ENCODE measurements at regions not wholly inside any gene's neighbourhood (a gene's known extent, or its start where the extent isn't known, plus 50 kb on each side); places are given as distances from the start of the nearest gene placed in this dataset.

GRCh38 chr21:15483138-15483780 lies 246.5 kb upstream of the USP25 start (continued):
- no peak for TF ChIP-seq KMT2B (CRISPR knock-in tag; IDR thresholded peaks at IDR 0.05)
- no peak for TF ChIP-seq POLR2AphosphoS2 (IDR thresholded peaks at IDR 0.05; ENCODE audit: low read depth, low read length)
- no peak for TF ChIP-seq GPN1 (CRISPR knock-in tag; IDR thresholded peaks at IDR 0.05; ENCODE audit: borderline replicate concordance)
- no peak for TF ChIP-seq TFDP1 (CRISPR knock-in tag; IDR thresholded peaks at IDR 0.05; ENCODE audit: borderline replicate concordance)
- TF ChIP-seq SAP130 (CRISPR knock-in tag; IDR thresholded peaks at IDR 0.05; ENCODE audit: low read depth): 0 out of 2 replicates have a peak, but pooled peaks have one; percentile 60
- TF ChIP-seq, protein P1, sequence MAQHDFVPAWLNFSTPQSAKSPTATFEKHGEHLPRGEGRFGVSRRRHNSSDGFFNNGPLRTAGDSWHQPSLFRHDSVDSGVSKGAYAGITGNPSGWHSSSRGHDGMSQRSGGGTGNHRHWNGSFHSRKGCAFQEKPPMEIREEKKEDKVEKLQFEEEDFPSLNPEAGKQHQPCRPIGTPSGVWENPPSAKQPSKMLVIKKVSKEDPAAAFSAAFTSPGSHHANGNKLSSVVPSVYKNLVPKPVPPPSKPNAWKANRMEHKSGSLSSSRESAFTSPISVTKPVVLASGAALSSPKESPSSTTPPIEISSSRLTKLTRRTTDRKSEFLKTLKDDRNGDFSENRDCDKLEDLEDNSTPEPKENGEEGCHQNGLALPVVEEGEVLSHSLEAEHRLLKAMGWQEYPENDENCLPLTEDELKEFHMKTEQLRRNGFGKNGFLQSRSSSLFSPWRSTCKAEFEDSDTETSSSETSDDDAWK (CRISPR knock-in tag; IDR thresholded peaks at IDR 0.05): no peak
- TF ChIP-seq ZNF564 (CRISPR knock-in tag; IDR thresholded peaks at IDR 0.05): no peak
- TF ChIP-seq SUZ12 (IDR thresholded peaks at IDR 0.05; ENCODE audit: low read depth, low read length): no peak
- TF ChIP-seq ZNF567 (CRISPR knock-in tag; IDR thresholded peaks at IDR 0.05; ENCODE audit: borderline replicate concordance): no peak
- no peak for TF ChIP-seq ZMAT5 (CRISPR knock-in tag; IDR thresholded peaks at IDR 0.05; ENCODE audit: borderline replicate concordance, low read depth)
- TF ChIP-seq RFX3 (CRISPR knock-in tag; IDR thresholded peaks at IDR 0.05): no peak
- no peak for TF ChIP-seq SNAI1 (CRISPR knock-in tag; IDR thresholded peaks at IDR 0.05; ENCODE audit: borderline replicate concordance)
- TF ChIP-seq MED1 (CRISPR knock-in tag; IDR thresholded peaks at IDR 0.05): peak; percentile 59
- TF ChIP-seq PITX1 (CRISPR knock-in tag; IDR thresholded peaks at IDR 0.05): 0 out of 2 replicates have a peak, but pooled peaks have one; percentile 29
- TF ChIP-seq ZBTB1 (CRISPR knock-in tag; IDR thresholded peaks at IDR 0.05; ENCODE audit: borderline replicate concordance): no peak
- no peak for TF ChIP-seq ADNP (CRISPR knock-in tag; IDR thresholded peaks at IDR 0.05)
- TF ChIP-seq, protein P2, sequence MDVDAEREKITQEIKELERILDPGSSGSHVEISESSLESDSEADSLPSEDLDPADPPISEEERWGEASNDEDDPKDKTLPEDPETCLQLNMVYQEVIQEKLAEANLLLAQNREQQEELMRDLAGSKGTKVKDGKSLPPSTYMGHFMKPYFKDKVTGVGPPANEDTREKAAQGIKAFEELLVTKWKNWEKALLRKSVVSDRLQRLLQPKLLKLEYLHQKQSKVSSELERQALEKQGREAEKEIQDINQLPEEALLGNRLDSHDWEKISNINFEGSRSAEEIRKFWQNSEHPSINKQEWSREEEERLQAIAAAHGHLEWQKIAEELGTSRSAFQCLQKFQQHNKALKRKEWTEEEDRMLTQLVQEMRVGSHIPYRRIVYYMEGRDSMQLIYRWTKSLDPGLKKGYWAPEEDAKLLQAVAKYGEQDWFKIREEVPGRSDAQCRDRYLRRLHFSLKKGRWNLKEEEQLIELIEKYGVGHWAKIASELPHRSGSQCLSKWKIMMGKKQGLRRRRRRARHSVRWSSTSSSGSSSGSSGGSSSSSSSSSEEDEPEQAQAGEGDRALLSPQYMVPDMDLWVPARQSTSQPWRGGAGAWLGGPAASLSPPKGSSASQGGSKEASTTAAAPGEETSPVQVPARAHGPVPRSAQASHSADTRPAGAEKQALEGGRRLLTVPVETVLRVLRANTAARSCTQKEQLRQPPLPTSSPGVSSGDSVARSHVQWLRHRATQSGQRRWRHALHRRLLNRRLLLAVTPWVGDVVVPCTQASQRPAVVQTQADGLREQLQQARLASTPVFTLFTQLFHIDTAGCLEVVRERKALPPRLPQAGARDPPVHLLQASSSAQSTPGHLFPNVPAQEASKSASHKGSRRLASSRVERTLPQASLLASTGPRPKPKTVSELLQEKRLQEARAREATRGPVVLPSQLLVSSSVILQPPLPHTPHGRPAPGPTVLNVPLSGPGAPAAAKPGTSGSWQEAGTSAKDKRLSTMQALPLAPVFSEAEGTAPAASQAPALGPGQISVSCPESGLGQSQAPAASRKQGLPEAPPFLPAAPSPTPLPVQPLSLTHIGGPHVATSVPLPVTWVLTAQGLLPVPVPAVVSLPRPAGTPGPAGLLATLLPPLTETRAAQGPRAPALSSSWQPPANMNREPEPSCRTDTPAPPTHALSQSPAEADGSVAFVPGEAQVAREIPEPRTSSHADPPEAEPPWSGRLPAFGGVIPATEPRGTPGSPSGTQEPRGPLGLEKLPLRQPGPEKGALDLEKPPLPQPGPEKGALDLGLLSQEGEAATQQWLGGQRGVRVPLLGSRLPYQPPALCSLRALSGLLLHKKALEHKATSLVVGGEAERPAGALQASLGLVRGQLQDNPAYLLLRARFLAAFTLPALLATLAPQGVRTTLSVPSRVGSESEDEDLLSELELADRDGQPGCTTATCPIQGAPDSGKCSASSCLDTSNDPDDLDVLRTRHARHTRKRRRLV (CRISPR knock-in tag; IDR thresholded peaks at IDR 0.05): no peak
- no peak for TF ChIP-seq ZFYVE20 (CRISPR knock-in tag; IDR thresholded peaks at IDR 0.05; ENCODE audit: borderline replicate concordance, low read depth)
- no peak for TF ChIP-seq NFYB (CRISPR knock-in tag; IDR thresholded peaks at IDR 0.05)
- no peak for TF ChIP-seq MATR3 (CRISPR knock-in tag; IDR thresholded peaks at IDR 0.05)
- no peak for TF ChIP-seq HOXA7 (CRISPR knock-in tag; IDR thresholded peaks at IDR 0.05)
- no peak for TF ChIP-seq PTBP1 (IDR thresholded peaks at IDR 0.05; ENCODE audit: low read depth, low read length, poor library complexity, severe bottlenecking)
- no peak; the same call in 1 of the 2 replicates for TF ChIP-seq PHF8 (CRISPR knock-in tag; IDR thresholded peaks at IDR 0.05)
- TF ChIP-seq ZNF546 (CRISPR knock-in tag; conservative IDR thresholded peaks at IDR 0.05): no peak
- TF ChIP-seq ONECUT2 (CRISPR knock-in tag; IDR thresholded peaks at IDR 0.05): no peak
